ENCODE measurements at regions not wholly inside any gene's neighbourhood (a gene's known extent, or its start where the extent isn't known, plus 50 kb on each side); places are given as distances from the start of the nearest gene placed in this dataset.

DNA sequence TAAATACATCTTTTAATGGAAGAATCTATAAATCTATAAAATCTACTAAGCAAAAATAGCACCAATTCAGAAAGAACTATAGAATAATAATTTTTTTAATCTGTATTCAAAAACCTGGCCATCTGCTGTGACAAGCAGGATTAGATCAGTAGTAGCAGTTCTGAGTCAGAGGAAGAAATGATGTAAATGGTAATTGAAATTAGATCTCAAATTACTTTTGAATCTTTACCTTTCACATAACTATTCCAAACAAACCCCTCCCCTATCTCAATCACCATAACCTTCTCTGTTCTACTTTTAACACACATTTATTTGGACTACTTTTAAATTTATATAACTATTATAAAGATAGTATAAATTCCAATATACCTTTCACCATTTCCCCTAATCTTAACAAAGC, 727.8 kb upstream of the FAM174A start:
- no peak overlapping the region for H3K4me3 ChIP-seq (replicated peaks in 1 of 2; ENCODE audit: low read depth in 1 of 2, low read length in 2 of 2)
- H3K27ac ChIP-seq (ENCODE audit: low read depth, low read length), result no peak overlapping the region
- no peaks in the 10 kb centered on the region for H3K9me2 ChIP-seq (ENCODE audit: insufficient read depth)
- TF ChIP-seq POLR2AphosphoS5 (IDR thresholded peaks at IDR 0.05; ENCODE audit: low read depth, low read length) (no peak), EZH2 (IDR thresholded peaks at IDR 0.05) (no peak), ZNF274 (IDR thresholded peaks at IDR 0.05; ENCODE audit: low read depth, low read length) (no peak), SRF (IDR thresholded peaks at IDR 0.05; ENCODE audit: low read depth) (no peak), YY1 (IDR thresholded peaks at IDR 0.05; ENCODE audit: extremely low read depth, insufficient replicate concordance, low read depth, low read length) (no peak), SIN3A (IDR thresholded peaks at IDR 0.05; ENCODE audit: low read depth) (no peak), ZFX (IDR thresholded peaks at IDR 0.05) (no peak), RAD21 (IDR thresholded peaks at IDR 0.05; ENCODE audit: low read depth) (no peak), FOSL1 (IDR thresholded peaks at IDR 0.05; ENCODE audit: low read depth) (no peak), SP1 (IDR thresholded peaks at IDR 0.05; ENCODE audit: low read depth) (no peak), ELF1 (IDR thresholded peaks at IDR 0.05; ENCODE audit: borderline replicate concordance, low read depth) (no peak), EZH2phosphoT487 (IDR thresholded peaks at IDR 0.05; ENCODE audit: borderline replicate concordance) (no peak), CEBPB (IDR thresholded peaks at IDR 0.05; ENCODE audit: low read depth) (no peak), EGR1 (IDR thresholded peaks at IDR 0.05; ENCODE audit: low read depth) (no peak)
- TF ChIP-seq, protein P1, sequence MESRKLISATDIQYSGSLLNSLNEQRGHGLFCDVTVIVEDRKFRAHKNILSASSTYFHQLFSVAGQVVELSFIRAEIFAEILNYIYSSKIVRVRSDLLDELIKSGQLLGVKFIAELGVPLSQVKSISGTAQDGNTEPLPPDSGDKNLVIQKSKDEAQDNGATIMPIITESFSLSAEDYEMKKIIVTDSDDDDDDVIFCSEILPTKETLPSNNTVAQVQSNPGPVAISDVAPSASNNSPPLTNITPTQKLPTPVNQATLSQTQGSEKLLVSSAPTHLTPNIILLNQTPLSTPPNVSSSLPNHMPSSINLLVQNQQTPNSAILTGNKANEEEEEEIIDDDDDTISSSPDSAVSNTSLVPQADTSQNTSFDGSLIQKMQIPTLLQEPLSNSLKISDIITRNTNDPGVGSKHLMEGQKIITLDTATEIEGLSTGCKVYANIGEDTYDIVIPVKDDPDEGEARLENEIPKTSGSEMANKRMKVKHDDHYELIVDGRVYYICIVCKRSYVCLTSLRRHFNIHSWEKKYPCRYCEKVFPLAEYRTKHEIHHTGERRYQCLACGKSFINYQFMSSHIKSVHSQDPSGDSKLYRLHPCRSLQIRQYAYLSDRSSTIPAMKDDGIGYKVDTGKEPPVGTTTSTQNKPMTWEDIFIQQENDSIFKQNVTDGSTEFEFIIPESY (IDR thresholded peaks at IDR 0.05; ENCODE audit: extremely low read depth, insufficient replicate concordance, low read length), result no peak
- TF ChIP-seq, protein P2, sequence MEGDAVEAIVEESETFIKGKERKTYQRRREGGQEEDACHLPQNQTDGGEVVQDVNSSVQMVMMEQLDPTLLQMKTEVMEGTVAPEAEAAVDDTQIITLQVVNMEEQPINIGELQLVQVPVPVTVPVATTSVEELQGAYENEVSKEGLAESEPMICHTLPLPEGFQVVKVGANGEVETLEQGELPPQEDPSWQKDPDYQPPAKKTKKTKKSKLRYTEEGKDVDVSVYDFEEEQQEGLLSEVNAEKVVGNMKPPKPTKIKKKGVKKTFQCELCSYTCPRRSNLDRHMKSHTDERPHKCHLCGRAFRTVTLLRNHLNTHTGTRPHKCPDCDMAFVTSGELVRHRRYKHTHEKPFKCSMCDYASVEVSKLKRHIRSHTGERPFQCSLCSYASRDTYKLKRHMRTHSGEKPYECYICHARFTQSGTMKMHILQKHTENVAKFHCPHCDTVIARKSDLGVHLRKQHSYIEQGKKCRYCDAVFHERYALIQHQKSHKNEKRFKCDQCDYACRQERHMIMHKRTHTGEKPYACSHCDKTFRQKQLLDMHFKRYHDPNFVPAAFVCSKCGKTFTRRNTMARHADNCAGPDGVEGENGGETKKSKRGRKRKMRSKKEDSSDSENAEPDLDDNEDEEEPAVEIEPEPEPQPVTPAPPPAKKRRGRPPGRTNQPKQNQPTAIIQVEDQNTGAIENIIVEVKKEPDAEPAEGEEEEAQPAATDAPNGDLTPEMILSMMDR (IDR thresholded peaks at IDR 0.05 in 2 of 3, conservative IDR thresholded peaks at IDR 0.05 in 1 of 3; ENCODE audit: borderline replicate concordance in 1 of 3, insufficient read depth in 1 of 3, low read depth in 2 of 3, low read length in 2 of 3), result no peak
- TF ChIP-seq, protein P3, sequence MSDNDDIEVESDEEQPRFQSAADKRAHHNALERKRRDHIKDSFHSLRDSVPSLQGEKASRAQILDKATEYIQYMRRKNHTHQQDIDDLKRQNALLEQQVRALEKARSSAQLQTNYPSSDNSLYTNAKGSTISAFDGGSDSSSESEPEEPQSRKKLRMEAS (IDR thresholded peaks at IDR 0.05), result no peak
- TF ChIP-seq, protein P4, sequence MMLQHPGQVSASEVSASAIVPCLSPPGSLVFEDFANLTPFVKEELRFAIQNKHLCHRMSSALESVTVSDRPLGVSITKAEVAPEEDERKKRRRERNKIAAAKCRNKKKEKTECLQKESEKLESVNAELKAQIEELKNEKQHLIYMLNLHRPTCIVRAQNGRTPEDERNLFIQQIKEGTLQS (IDR thresholded peaks at IDR 0.05), result no peak
- TF ChIP-seq, protein P5, sequence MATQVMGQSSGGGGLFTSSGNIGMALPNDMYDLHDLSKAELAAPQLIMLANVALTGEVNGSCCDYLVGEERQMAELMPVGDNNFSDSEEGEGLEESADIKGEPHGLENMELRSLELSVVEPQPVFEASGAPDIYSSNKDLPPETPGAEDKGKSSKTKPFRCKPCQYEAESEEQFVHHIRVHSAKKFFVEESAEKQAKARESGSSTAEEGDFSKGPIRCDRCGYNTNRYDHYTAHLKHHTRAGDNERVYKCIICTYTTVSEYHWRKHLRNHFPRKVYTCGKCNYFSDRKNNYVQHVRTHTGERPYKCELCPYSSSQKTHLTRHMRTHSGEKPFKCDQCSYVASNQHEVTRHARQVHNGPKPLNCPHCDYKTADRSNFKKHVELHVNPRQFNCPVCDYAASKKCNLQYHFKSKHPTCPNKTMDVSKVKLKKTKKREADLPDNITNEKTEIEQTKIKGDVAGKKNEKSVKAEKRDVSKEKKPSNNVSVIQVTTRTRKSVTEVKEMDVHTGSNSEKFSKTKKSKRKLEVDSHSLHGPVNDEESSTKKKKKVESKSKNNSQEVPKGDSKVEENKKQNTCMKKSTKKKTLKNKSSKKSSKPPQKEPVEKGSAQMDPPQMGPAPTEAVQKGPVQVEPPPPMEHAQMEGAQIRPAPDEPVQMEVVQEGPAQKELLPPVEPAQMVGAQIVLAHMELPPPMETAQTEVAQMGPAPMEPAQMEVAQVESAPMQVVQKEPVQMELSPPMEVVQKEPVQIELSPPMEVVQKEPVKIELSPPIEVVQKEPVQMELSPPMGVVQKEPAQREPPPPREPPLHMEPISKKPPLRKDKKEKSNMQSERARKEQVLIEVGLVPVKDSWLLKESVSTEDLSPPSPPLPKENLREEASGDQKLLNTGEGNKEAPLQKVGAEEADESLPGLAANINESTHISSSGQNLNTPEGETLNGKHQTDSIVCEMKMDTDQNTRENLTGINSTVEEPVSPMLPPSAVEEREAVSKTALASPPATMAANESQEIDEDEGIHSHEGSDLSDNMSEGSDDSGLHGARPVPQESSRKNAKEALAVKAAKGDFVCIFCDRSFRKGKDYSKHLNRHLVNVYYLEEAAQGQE (IDR thresholded peaks at IDR 0.05; ENCODE audit: low read depth), result no peak
- DNase-seq (ENCODE audit: low read depth, low spot score) (no peak), ATAC-seq (no peak)
- no peaks in the 10 kb centered on the region for H3K9me3 ChIP-seq (ENCODE audit: control insufficient read depth in 1 of 2, insufficient read depth in 1 of 2, low read depth in 1 of 2, low read length in 2 of 2)
- H4K20me1 ChIP-seq (ENCODE audit: insufficient read depth), result no peaks in the 10 kb centered on the region
- no TSS peak for BruUV-seq (replicated peaks)
- H3K79me2 ChIP-seq (ENCODE audit: insufficient read depth, low read length), result no peaks in the 10 kb centered on the region
- H3K4me1 ChIP-seq (ENCODE audit: control insufficient read depth in 1 of 2, insufficient read depth in 2 of 2, low read length in 2 of 2), result no peaks in the 10 kb centered on the region
- H3K36me3 ChIP-seq (ENCODE audit: control insufficient read depth in 1 of 2, insufficient read depth in 2 of 2, low read length in 2 of 2), result no peaks in the 10 kb centered on the region
- H2AFZ ChIP-seq (ENCODE audit: low read depth, low read length, poor library complexity, severe bottlenecking), result no peak overlapping the region
- no peak overlapping the region for H3K4me2 ChIP-seq (ENCODE audit: low read length)
- CTCF ChIA-PET, result no interaction called here
- intact Hi-C loops (cut with micrococcal nuclease), result no loop called here
- POLR2A ChIA-PET, result no interaction called here
- RAD21 ChIA-PET (ENCODE audit: low non-redundant PET in 1 of 2, low total read pairs in 2 of 2, uncharacterized antibody in 2 of 2, unreplicated experiment in 2 of 2), result no interaction called here
- no peak overlapping the region for H3K9ac ChIP-seq (ENCODE audit: low read length)
- no peaks in the 10 kb centered on the region for H3K27me3 ChIP-seq (ENCODE audit: insufficient read depth, low read length)
